ENCODE measurements at regions not wholly inside any gene's neighbourhood (a gene's known extent, or its start where the extent isn't known, plus 50 kb on each side); places are given as distances from the start of the nearest gene placed in this dataset.
"Not testable (repeated sequence)": the region's sequence is repeated elsewhere in the genome, so short reads cannot be mapped to it uniquely, and the experiment has no call there.

- H3K27ac ChIP-seq (ENCODE audit: low read depth, low read length); H3K4me3 Mint-ChIP-seq; H3K36me3 Mint-ChIP-seq (ENCODE audit: low read depth); H3K27me3 ChIP-seq (ENCODE audit: control insufficient read depth, insufficient read depth, low read length, poor library complexity, severe bottlenecking); H3K4me3 ChIP-seq (ENCODE audit: low read length); H3K9me3 ChIP-seq (ENCODE audit: control insufficient read depth, low read length); H3K27ac Mint-ChIP-seq; H3K9ac ChIP-seq (ENCODE audit: extremely low read depth, low read length, poor library complexity, severe bottlenecking); H3K4me1 ChIP-seq (ENCODE audit: control insufficient read depth, insufficient read depth, low read length); H3K27me3 Mint-ChIP-seq (ENCODE audit: insufficient read depth); DNase-seq; H3K9me3 Mint-ChIP-seq; H3K36me3 ChIP-seq (ENCODE audit: control insufficient read depth, insufficient read depth, low read length); H3K4me1 Mint-ChIP-seq: not testable (repeated sequence)
- WGBS, 2 experiments (ENCODE audit: insufficient coverage in 1 of 2, insufficient read length in 1 of 2), result 100% methylated on average over 1 of the region's 1 CpG; no CpG with 5 or more reads in 1 of the 2 experiments
Observed at GRCh38 chr15:32249207-32249606, 153.9 kb downstream of the GOLGA8K start.

GRCh38 chr15:32243727-32244126, 159.4 kb downstream of the GOLGA8K start:
- H3K4me3 ChIP-seq (ENCODE audit: low read length); DNase-seq; H3K9ac ChIP-seq (ENCODE audit: extremely low read depth, low read length, poor library complexity, severe bottlenecking); H3K9me3 Mint-ChIP-seq; H3K4me1 Mint-ChIP-seq; H3K27me3 ChIP-seq (ENCODE audit: control insufficient read depth, insufficient read depth, low read length, poor library complexity, severe bottlenecking); H3K27ac Mint-ChIP-seq; H3K4me3 Mint-ChIP-seq; H3K9me3 ChIP-seq (ENCODE audit: control insufficient read depth, low read length); H3K36me3 Mint-ChIP-seq (ENCODE audit: low read depth); H3K27me3 Mint-ChIP-seq (ENCODE audit: insufficient read depth); H3K36me3 ChIP-seq (ENCODE audit: control insufficient read depth, insufficient read depth, low read length); H3K27ac ChIP-seq (ENCODE audit: low read depth, low read length); H3K4me1 ChIP-seq (ENCODE audit: control insufficient read depth, insufficient read depth, low read length): not testable (repeated sequence)
- no CpG with 5 or more reads among the region's 10 CpGs for WGBS, 2 experiments (ENCODE audit: insufficient coverage in 1 of 2, insufficient read length in 1 of 2)

GRCh38 chr15:32242780-32243528, 160.1 kb downstream of the GOLGA8K start:
- not testable (repeated sequence) for H3K9ac ChIP-seq (ENCODE audit: extremely low read depth, low read length, poor library complexity, severe bottlenecking); H3K36me3 ChIP-seq (ENCODE audit: control insufficient read depth, insufficient read depth, low read length); H3K9me3 ChIP-seq (ENCODE audit: control insufficient read depth, low read length); H3K27ac Mint-ChIP-seq; H3K4me1 ChIP-seq (ENCODE audit: control insufficient read depth, insufficient read depth, low read length); H3K4me3 ChIP-seq (ENCODE audit: low read length); H3K27ac ChIP-seq (ENCODE audit: low read depth, low read length); H3K27me3 ChIP-seq (ENCODE audit: control insufficient read depth, insufficient read depth, low read length, poor library complexity, severe bottlenecking); DNase-seq; H3K9me3 Mint-ChIP-seq; H3K4me1 Mint-ChIP-seq; H3K36me3 Mint-ChIP-seq (ENCODE audit: low read depth); H3K4me3 Mint-ChIP-seq; H3K27me3 Mint-ChIP-seq (ENCODE audit: insufficient read depth)
- WGBS, 2 experiments (ENCODE audit: insufficient coverage in 1 of 2, insufficient read length in 1 of 2), result 83% methylated on average over 7 of the region's 14 CpGs; no CpG with 5 or more reads in 1 of the 2 experiments

- DNase-seq; H3K27ac ChIP-seq (ENCODE audit: low read depth, low read length); H3K9me3 ChIP-seq (ENCODE audit: control insufficient read depth, low read length); H3K36me3 Mint-ChIP-seq (ENCODE audit: low read depth); H3K4me1 Mint-ChIP-seq; H3K4me3 Mint-ChIP-seq; H3K36me3 ChIP-seq (ENCODE audit: control insufficient read depth, insufficient read depth, low read length); H3K27ac Mint-ChIP-seq; H3K27me3 ChIP-seq (ENCODE audit: control insufficient read depth, insufficient read depth, low read length, poor library complexity, severe bottlenecking); H3K4me3 ChIP-seq (ENCODE audit: low read length); H3K4me1 ChIP-seq (ENCODE audit: control insufficient read depth, insufficient read depth, low read length); H3K27me3 Mint-ChIP-seq (ENCODE audit: insufficient read depth); H3K9me3 Mint-ChIP-seq; H3K9ac ChIP-seq (ENCODE audit: extremely low read depth, low read length, poor library complexity, severe bottlenecking): not testable (repeated sequence)
- no CpG with 5 or more reads among the region's 2 CpGs for WGBS, 2 experiments (ENCODE audit: insufficient coverage in 1 of 2, insufficient read length in 1 of 2)
Observed at GRCh38 chr15:32227410-32228114, 175.5 kb downstream of the GOLGA8K start.

GRCh38 chr15:32222716-32223115, 180.4 kb downstream of the GOLGA8K start:
- WGBS, 2 experiments (ENCODE audit: insufficient coverage in 1 of 2, insufficient read length in 1 of 2), result 83% methylated on average over 1 of the region's 1 CpG; no CpG with 5 or more reads in 1 of the 2 experiments
- H3K36me3 ChIP-seq (ENCODE audit: control insufficient read depth, insufficient read depth, low read length), result no peaks in the 10 kb centered on the region
- H3K4me1 Mint-ChIP-seq, result no peaks in the 10 kb centered on the region
- no peak overlapping the region for H3K4me3 ChIP-seq (ENCODE audit: low read length)
- H3K9ac ChIP-seq (ENCODE audit: extremely low read depth, low read length, poor library complexity, severe bottlenecking), result no peak overlapping the region
- H3K27me3 ChIP-seq (ENCODE audit: control insufficient read depth, insufficient read depth, low read length, poor library complexity, severe bottlenecking), result no peaks in the 10 kb centered on the region
- no peak overlapping the region for H3K27ac Mint-ChIP-seq
- H3K4me3 Mint-ChIP-seq, result no peak overlapping the region
- no peak overlapping the region for H3K27ac ChIP-seq (ENCODE audit: low read depth, low read length)
- H3K36me3 Mint-ChIP-seq (ENCODE audit: low read depth), result no peaks in the 10 kb centered on the region
- peaks cover 4% of the 10 kb centered on the region for H3K27me3 Mint-ChIP-seq (ENCODE audit: insufficient read depth)
- TF ChIP-seq CTCF (conservative IDR thresholded peaks at IDR 0.05), result no peak
- no peaks in the 10 kb centered on the region for H3K4me1 ChIP-seq (ENCODE audit: control insufficient read depth, insufficient read depth, low read length)
- DNase-seq, result no peak
- peaks cover 3% of the 10 kb centered on the region for H3K9me3 Mint-ChIP-seq
- no peaks in the 10 kb centered on the region for H3K9me3 ChIP-seq (ENCODE audit: control insufficient read depth, low read length)

Measured in endodermal cell (in vitro differentiated cells).